Testis (tissue), 2 donors: ENCODE measurements at regions not wholly inside any gene's neighbourhood (a gene's known extent, or its start where the extent isn't known, plus 50 kb on each side); places are given as distances from the start of the nearest gene placed in this dataset.
A peak's percentile ranks its signal among the peaks of the same experiment; 100 is the strongest.

Source experiments
- CTCF ChIP-seq, 3 experiments: fragments of 450-650 bp in 2 of 3; fragments of 200-600 bp in 1 of 3; sonication (generic) in 1 of 3; IDR thresholded peaks; one replicate each; pipeline ENCODE4 v1.5.1; 2016 to 2019; ENCODE audit warnings: antibody characterized with exemption in 3 of 3, mild to moderate bottlenecking in 2 of 3, moderate library complexity in 1 of 3
- POLR2A ChIP-seq: fragments of 450-650 bp; IDR thresholded peaks from one replicate; pipeline ENCODE4 v1.6.1; 2017; ENCODE audit warnings: antibody characterized with exemption, mild to moderate bottlenecking, moderate library complexity

- TF ChIP-seq POLR2A: no peak
- TF ChIP-seq CTCF (IDR thresholded peaks at IDR 0.05): peak; percentile 50 to 71 (median 53)
Observed at GRCh38 chr6:91081452-91082067, 494.7 kb upstream of the MAP3K7 start.
